Kidney glomerular epithelial cell (primary cell): ENCODE measurements at regions not wholly inside any gene's neighbourhood (a gene's known extent, or its start where the extent isn't known, plus 50 kb on each side); places are given as distances from the start of the nearest gene placed in this dataset.
"Not testable (repeated sequence)": the region's sequence is repeated elsewhere in the genome, so short reads cannot be mapped to it uniquely, and the experiment has no call there.

Source experiments
- DNase-seq: peaks from one replicate; lab custom pipeline; 2025; lab: John Stamatoyannopoulos, UW

- no peak for DNase-seq
Measured at GRCh38 chr4:184949020-184949419, 69.3 kb upstream of the HELT start.

GRCh38 chr4:184950117-184950830 is 68.0 kb upstream of the HELT start:
- DNase-seq, result no peak

- DNase-seq, result no peak
Measured at GRCh38 chr4:184950926-184951325, 67.4 kb upstream of the HELT start.

GRCh38 chr4:184951668-184952160 is 66.6 kb upstream of the HELT start:
- no peak for DNase-seq

- DNase-seq, result no peak
Measured at GRCh38 chr4:184952522-184952921, 65.8 kb upstream of the HELT start.

- DNase-seq, result no peak
Measured at GRCh38 chr4:184953421-184953945, 64.8 kb upstream of the HELT start.

- no peak for DNase-seq
Measured at GRCh38 chr4:184953971-184954370, 64.3 kb upstream of the HELT start.

GRCh38 chr4:184954482-184954881 is 63.8 kb upstream of the HELT start:
- no peak for DNase-seq

GRCh38 chr4:184955116-184955515 is 63.2 kb upstream of the HELT start:
- no peak for DNase-seq

- DNase-seq, result no peak
Measured at GRCh38 chr4:184955636-184956035, 62.7 kb upstream of the HELT start.

- no peak for DNase-seq
Measured at GRCh38 chr4:184957446-184958115, 60.7 kb upstream of the HELT start.

GRCh38 chr4:184958127-184958922 is 60.0 kb upstream of the HELT start:
- no peak for DNase-seq

- DNase-seq, result no peak
Measured at GRCh38 chr4:184958923-184959210, 59.4 kb upstream of the HELT start.

GRCh38 chr4:184959309-184959708 is 59.0 kb upstream of the HELT start:
- no peak for DNase-seq

GRCh38 chr4:184959786-184960185 is 58.5 kb upstream of the HELT start:
- DNase-seq, result no peak

- no peak for DNase-seq
Measured at GRCh38 chr4:184960505-184960971, 57.8 kb upstream of the HELT start.

- no peak for DNase-seq
Measured at GRCh38 chr4:184961660-184962059, 56.6 kb upstream of the HELT start.

- DNase-seq, result no peak
Measured at GRCh38 chr4:184962125-184962638, 56.1 kb upstream of the HELT start.

- DNase-seq, result not testable (repeated sequence)
Measured at GRCh38 chr4:184965230-184966050, 52.9 kb upstream of the HELT start.

- DNase-seq, result not testable (repeated sequence)
Measured at GRCh38 chr4:184966051-184966691, 52.1 kb upstream of the HELT start.

GRCh38 chr4:184967699-184968098 is 50.6 kb upstream of the HELT start:
- DNase-seq, result not testable (repeated sequence)
